ENCODE measurements at regions not wholly inside any gene's neighbourhood (a gene's known extent, or its start where the extent isn't known, plus 50 kb on each side); places are given as distances from the start of the nearest gene placed in this dataset.
"Not testable (repeated sequence)": the region's sequence is repeated elsewhere in the genome, so short reads cannot be mapped to it uniquely, and the experiment has no call there.

GRCh38 chr16:88274847-88275246, 107.9 kb upstream of the ZNF469 start:
- POLR2A ChIA-PET, result no interaction called here
- ATAC-seq (ENCODE audit: low read depth) (no peak), DNase-seq (no peak)
- no peak overlapping the region for H3K27ac Mint-ChIP-seq
- peaks cover 2% of the 10 kb centered on the region for H3K9me3 Mint-ChIP-seq
- no peaks in the 10 kb centered on the region for H3K27me3 Mint-ChIP-seq
- H3K4me1 Mint-ChIP-seq, result no peaks in the 10 kb centered on the region
- no peaks in the 10 kb centered on the region for H3K36me3 Mint-ChIP-seq
- no peak overlapping the region for H3K4me3 Mint-ChIP-seq

GRCh38 chr16:88275336-88276122, 107.2 kb upstream of the ZNF469 start:
- DNase-seq; ATAC-seq (ENCODE audit: low read depth); H3K4me1 Mint-ChIP-seq; H3K36me3 Mint-ChIP-seq; H3K27ac Mint-ChIP-seq; POLR2A ChIA-PET; H3K4me3 Mint-ChIP-seq; H3K9me3 Mint-ChIP-seq; H3K27me3 Mint-ChIP-seq: not testable (repeated sequence)

- H3K4me3 Mint-ChIP-seq, H3K36me3 Mint-ChIP-seq: not testable (repeated sequence)
Observed at GRCh38 chr16:88276123-88276588, 106.6 kb upstream of the ZNF469 start.

GRCh38 chr16:88276591-88276990, 106.2 kb upstream of the ZNF469 start:
- DNase-seq (no peak), ATAC-seq (ENCODE audit: low read depth) (no peak)
- Mint-ChIP-seq H3K36me3 (no peaks in the 10 kb centered on the region), H3K4me1 (no peaks in the 10 kb centered on the region), H3K27me3 (no peaks in the 10 kb centered on the region), H3K4me3 (no peak overlapping the region), H3K9me3 (peaks cover 2% of the 10 kb centered on the region), H3K27ac (no peak overlapping the region)
- POLR2A ChIA-PET, result no interaction called here

More at GRCh38 chr16:88276123-88276588, 106.6 kb upstream of the ZNF469 start:
- H3K27ac Mint-ChIP-seq; H3K9me3 Mint-ChIP-seq; H3K27me3 Mint-ChIP-seq; ATAC-seq (ENCODE audit: low read depth); H3K4me1 Mint-ChIP-seq; POLR2A ChIA-PET; DNase-seq: not testable (repeated sequence)

- DNase-seq (no peak), ATAC-seq (ENCODE audit: low read depth) (no peak)
- Mint-ChIP-seq H3K4me3 (no peak overlapping the region), H3K27me3 (no peaks in the 10 kb centered on the region), H3K9me3 (peaks cover 6% of the 10 kb centered on the region), H3K27ac (no peak overlapping the region), H3K36me3 (no peaks in the 10 kb centered on the region), H3K4me1 (no peaks in the 10 kb centered on the region)
- POLR2A ChIA-PET, result no interaction called here
Observed at GRCh38 chr16:88279998-88280397, 102.8 kb upstream of the ZNF469 start.

- no peak for ATAC-seq (ENCODE audit: low read depth)
- Mint-ChIP-seq H3K4me1 (no peaks in the 10 kb centered on the region), H3K27me3 (no peaks in the 10 kb centered on the region), H3K9me3 (peaks cover 9% of the 10 kb centered on the region), H3K27ac (no peak overlapping the region), H3K4me3 (no peak overlapping the region), H3K36me3 (no peaks in the 10 kb centered on the region)
- no peak for DNase-seq
- POLR2A ChIA-PET, result no interaction called here
Observed at GRCh38 chr16:88281858-88282563, 100.7 kb upstream of the ZNF469 start.

- no peaks in the 10 kb centered on the region for H3K4me1 Mint-ChIP-seq
- H3K4me3 Mint-ChIP-seq, result no peak overlapping the region
- ATAC-seq (ENCODE audit: low read depth) (no peak), DNase-seq (no peak)
- H3K9me3 Mint-ChIP-seq, result peaks cover 11% of the 10 kb centered on the region
- H3K27me3 Mint-ChIP-seq, result no peaks in the 10 kb centered on the region
- H3K27ac Mint-ChIP-seq, result no peak overlapping the region
- no peaks in the 10 kb centered on the region for H3K36me3 Mint-ChIP-seq
- POLR2A ChIA-PET, result no interaction called here
Observed at GRCh38 chr16:88282564-88283395, 100.0 kb upstream of the ZNF469 start.

GRCh38 chr16:88283596-88283995, 99.2 kb upstream of the ZNF469 start:
- POLR2A ChIA-PET, result no interaction called here
- Mint-ChIP-seq H3K27ac (no peak overlapping the region), H3K4me1 (no peaks in the 10 kb centered on the region), H3K9me3 (peaks cover 11% of the 10 kb centered on the region), H3K4me3 (no peak overlapping the region), H3K27me3 (no peaks in the 10 kb centered on the region), H3K36me3 (no peaks in the 10 kb centered on the region)
- ATAC-seq (ENCODE audit: low read depth), result no peak
- no peak for DNase-seq

GRCh38 chr16:88284101-88284500, 98.7 kb upstream of the ZNF469 start:
- peaks cover 11% of the 10 kb centered on the region for H3K9me3 Mint-ChIP-seq
- H3K4me3 Mint-ChIP-seq, result no peak overlapping the region
- ATAC-seq (ENCODE audit: low read depth) (no peak), DNase-seq (no peak)
- no peaks in the 10 kb centered on the region for H3K36me3 Mint-ChIP-seq
- no peak overlapping the region for H3K27ac Mint-ChIP-seq
- POLR2A ChIA-PET, result no interaction called here
- H3K27me3 Mint-ChIP-seq, result no peaks in the 10 kb centered on the region
- H3K4me1 Mint-ChIP-seq, result no peaks in the 10 kb centered on the region

- H3K27me3 Mint-ChIP-seq, result no peaks in the 10 kb centered on the region
- DNase-seq (no peak), ATAC-seq (ENCODE audit: low read depth) (no peak)
- H3K27ac Mint-ChIP-seq, result no peak overlapping the region
- H3K4me1 Mint-ChIP-seq, result no peaks in the 10 kb centered on the region
- peaks cover 11% of the 10 kb centered on the region for H3K9me3 Mint-ChIP-seq
- no peaks in the 10 kb centered on the region for H3K36me3 Mint-ChIP-seq
- POLR2A ChIA-PET, result no interaction called here
- no peak overlapping the region for H3K4me3 Mint-ChIP-seq
Observed at GRCh38 chr16:88284626-88285513, 97.9 kb upstream of the ZNF469 start.

- ATAC-seq (ENCODE audit: low read depth) (no peak), DNase-seq (no peak)
- peaks cover 11% of the 10 kb centered on the region for H3K9me3 Mint-ChIP-seq
- H3K4me1 Mint-ChIP-seq, result no peaks in the 10 kb centered on the region
- no peaks in the 10 kb centered on the region for H3K36me3 Mint-ChIP-seq
- POLR2A ChIA-PET, result no interaction called here
- no peak overlapping the region for H3K27ac Mint-ChIP-seq
- H3K4me3 Mint-ChIP-seq, result no peak overlapping the region
- H3K27me3 Mint-ChIP-seq, result no peaks in the 10 kb centered on the region
Observed at GRCh38 chr16:88285514-88285822, 97.3 kb upstream of the ZNF469 start.

GRCh38 chr16:88286301-88286923, 96.3 kb upstream of the ZNF469 start:
- POLR2A ChIA-PET, result no interaction called here
- no peaks in the 10 kb centered on the region for H3K4me1 Mint-ChIP-seq
- H3K4me3 Mint-ChIP-seq, result no peak overlapping the region

GRCh38 chr16:88287219-88287618, 95.5 kb upstream of the ZNF469 start:
- H3K4me1 Mint-ChIP-seq, result no peaks in the 10 kb centered on the region

More at GRCh38 chr16:88286301-88286923, 96.3 kb upstream of the ZNF469 start:
- no peaks in the 10 kb centered on the region for H3K27me3 Mint-ChIP-seq
- H3K27ac Mint-ChIP-seq, result no peak overlapping the region
- H3K36me3 Mint-ChIP-seq, result no peaks in the 10 kb centered on the region
- peaks cover 14% of the 10 kb centered on the region for H3K9me3 Mint-ChIP-seq
- ATAC-seq (ENCODE audit: low read depth) (no peak), DNase-seq (no peak)

More at GRCh38 chr16:88287219-88287618, 95.5 kb upstream of the ZNF469 start:
- peaks cover 14% of the 10 kb centered on the region for H3K9me3 Mint-ChIP-seq
- no peak overlapping the region for H3K4me3 Mint-ChIP-seq
- no peak for DNase-seq
- no peak for ATAC-seq (ENCODE audit: low read depth)
- POLR2A ChIA-PET, result no interaction called here
- H3K27me3 Mint-ChIP-seq, result no peaks in the 10 kb centered on the region
- H3K36me3 Mint-ChIP-seq, result no peaks in the 10 kb centered on the region
- no peak overlapping the region for H3K27ac Mint-ChIP-seq

All from activated naive CD8-positive, alpha-beta T cell treated with anti-CD3 and anti-CD28 coated beads, Interleukin-2, amount 10 ng/mL, durations not matched to agents 7 days and 5 days (primary cell).